Esophagus muscularis mucosa (tissue), 4 donors: ENCODE measurements at regions not wholly inside any gene's neighbourhood (a gene's known extent, or its start where the extent isn't known, plus 50 kb on each side); places are given as distances from the start of the nearest gene placed in this dataset.

ENCODE experiments used
- DNase-seq: peaks from one replicate; pipeline ENCODE4 v3.0.0-alpha.2; 2017; ENCODE audit errors: extremely low spot score
- H3K27ac ChIP-seq, 4 donors: fragments of 200-600 bp; sonication (generic); replicated peaks in 1 of 4; 1 replicate in 3 of 4; 2 replicates in 1 of 4; pipeline ENCODE4 v1.5.1; 2016 to 2019; ENCODE audit warnings: mild to moderate bottlenecking in 1 of 4
- H3K27me3 ChIP-seq, 4 donors: fragments of 200-600 bp; sonication (generic); one replicate each; pipeline versions ENCODE4 v1.5.1 to v1.6.0; 2016 to 2019
- H3K36me3 ChIP-seq, 4 donors: fragments of 200-600 bp; sonication (generic); one replicate each; pipeline ENCODE4 v1.5.1; 2016 to 2019
- H3K4me1 ChIP-seq, 4 donors: fragments of 200-600 bp; sonication (generic); one replicate each; pipeline ENCODE4 v1.5.1; 2016 to 2019
- H3K4me3 ChIP-seq, 4 donors: fragments of 200-600 bp; sonication (generic); 1 replicate in 2 of 4; 2 replicates in 2 of 4; pipeline ENCODE4 v1.5.1; 2016 to 2019; ENCODE audit warnings: mild to moderate bottlenecking in 4 of 4, moderate library complexity in 1 of 4
- H3K9me3 ChIP-seq, 4 donors: fragments of 200-600 bp; sonication (generic); 1 replicate in 3 of 4; 2 replicates in 1 of 4; pipeline ENCODE4 v1.5.1; 2016 to 2019
- EP300 ChIP-seq: sonication (generic); formaldehyde crosslinking; IDR thresholded peaks from one replicate; pipeline ENCODE4 v1.6.1; 2017; ENCODE audit warnings: antibody characterized with exemption
- POLR2A ChIP-seq: fragments of 450-650 bp; IDR thresholded peaks from one replicate; pipeline ENCODE4 v1.6.1; 2017; ENCODE audit warnings: antibody characterized with exemption, moderate library complexity, mild to moderate bottlenecking, low read depth
- POLR2AphosphoS5 ChIP-seq, 2 donors: sonication (generic); formaldehyde crosslinking; IDR thresholded peaks; one replicate each; pipeline ENCODE4 v1.6.1; 2017; ENCODE audit warnings: antibody characterized with exemption in 2 of 2
- WGBS: methylation state at CpG from one replicate; pipeline ENCODE4 v1.1.5; 2018; 5-methylcytosine and 5-hydroxymethylcytosine counted together
- intact Hi-C: fragments of 100-400 bp; cut with DNase I; formaldehyde crosslinking; loops from one replicate; pipeline ENCODE4 v1.15.1; 2023
- TF ChIP-seq, protein P1 (sequence below), 3 experiments: fragments of 200-600 bp in 2 of 3; fragments of 450-650 bp in 1 of 3; sonication (generic) in 2 of 3; IDR thresholded peaks; one replicate each; pipeline ENCODE4 v1.5.1; 2017 to 2019; ENCODE audit warnings: antibody characterized with exemption in 3 of 3, mild to moderate bottlenecking in 2 of 3, moderate library complexity in 1 of 3

DNA sequence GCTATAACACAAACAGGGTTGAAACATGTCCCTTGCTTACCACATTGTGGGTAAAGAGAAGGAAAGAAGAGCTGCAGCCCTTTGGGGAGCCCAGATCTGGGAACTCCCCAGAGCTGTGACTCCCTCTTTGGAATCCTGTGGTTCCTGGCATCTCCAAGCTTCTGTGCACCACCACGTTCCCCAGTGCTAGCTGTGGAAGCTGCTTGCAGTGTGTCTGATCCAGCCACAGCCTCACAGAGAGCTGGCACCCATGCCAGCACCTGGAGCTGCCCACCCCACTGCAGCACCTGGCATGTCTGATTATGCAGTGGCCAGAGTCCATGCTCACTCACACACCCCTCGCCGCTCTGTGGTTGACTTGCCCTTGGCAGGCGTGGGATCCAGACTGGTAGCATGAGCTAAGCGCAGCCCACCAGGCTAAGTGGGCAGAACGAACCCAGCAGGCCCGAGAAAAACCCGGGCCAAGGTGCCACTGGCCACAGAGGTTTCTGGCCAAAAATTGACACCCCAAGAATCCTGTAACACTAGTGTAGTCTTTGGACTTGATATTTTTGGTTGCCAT is 252.6 kb upstream of the KCNJ16 start:
- Histone ChIP-seq H3K9me3 (no peaks in the 10 kb centered on the region), H3K36me3 (no peaks in the 10 kb centered on the region), H3K4me3 (no peak overlapping the region), H3K27me3 (no peaks in the 10 kb centered on the region), H3K27ac (no peak overlapping the region), H3K4me1 (no peaks in the 10 kb centered on the region)
- WGBS, result 99% methylated on average over 8 of the region's 8 CpGs
- no peak for DNase-seq
- intact Hi-C loops, result no loop called here
- TF ChIP-seq, protein P1, sequence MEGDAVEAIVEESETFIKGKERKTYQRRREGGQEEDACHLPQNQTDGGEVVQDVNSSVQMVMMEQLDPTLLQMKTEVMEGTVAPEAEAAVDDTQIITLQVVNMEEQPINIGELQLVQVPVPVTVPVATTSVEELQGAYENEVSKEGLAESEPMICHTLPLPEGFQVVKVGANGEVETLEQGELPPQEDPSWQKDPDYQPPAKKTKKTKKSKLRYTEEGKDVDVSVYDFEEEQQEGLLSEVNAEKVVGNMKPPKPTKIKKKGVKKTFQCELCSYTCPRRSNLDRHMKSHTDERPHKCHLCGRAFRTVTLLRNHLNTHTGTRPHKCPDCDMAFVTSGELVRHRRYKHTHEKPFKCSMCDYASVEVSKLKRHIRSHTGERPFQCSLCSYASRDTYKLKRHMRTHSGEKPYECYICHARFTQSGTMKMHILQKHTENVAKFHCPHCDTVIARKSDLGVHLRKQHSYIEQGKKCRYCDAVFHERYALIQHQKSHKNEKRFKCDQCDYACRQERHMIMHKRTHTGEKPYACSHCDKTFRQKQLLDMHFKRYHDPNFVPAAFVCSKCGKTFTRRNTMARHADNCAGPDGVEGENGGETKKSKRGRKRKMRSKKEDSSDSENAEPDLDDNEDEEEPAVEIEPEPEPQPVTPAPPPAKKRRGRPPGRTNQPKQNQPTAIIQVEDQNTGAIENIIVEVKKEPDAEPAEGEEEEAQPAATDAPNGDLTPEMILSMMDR (IDR thresholded peaks at IDR 0.05), result no peak
- TF ChIP-seq POLR2AphosphoS5 (IDR thresholded peaks at IDR 0.05) (no peak), EP300 (no peak), POLR2A (no peak)

DNA sequence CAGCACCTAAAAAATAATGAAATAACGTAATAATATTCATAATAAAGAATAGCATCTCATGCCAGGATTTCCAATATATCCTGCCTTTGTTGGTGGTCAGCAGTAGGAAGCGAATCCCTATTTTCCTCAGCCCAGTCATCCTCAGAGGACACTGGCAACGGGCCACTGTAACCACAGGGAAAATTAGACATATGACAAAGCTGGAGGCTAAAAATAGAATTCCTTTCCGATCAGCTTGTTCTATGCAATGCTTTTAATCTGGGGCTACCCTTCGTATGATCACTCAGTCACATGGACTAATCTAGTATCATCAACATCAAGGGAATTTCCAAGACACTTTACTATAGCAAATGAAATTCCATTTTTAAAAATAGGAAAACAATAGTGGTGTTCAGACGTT is 246.9 kb upstream of the KCNJ16 start:
- Histone ChIP-seq H3K27me3 (no peaks in the 10 kb centered on the region), H3K9me3 (no peaks in the 10 kb centered on the region), H3K36me3 (no peaks in the 10 kb centered on the region), H3K4me3 (no peak overlapping the region), H3K27ac (no peak overlapping the region), H3K4me1 (peaks cover 0 to 10% (median 8%) of the 10 kb centered on the region in 4 donors)
- WGBS, result 35% methylated on average over 6 of the region's 6 CpGs
- no peak for DNase-seq
- intact Hi-C loops, result no loop called here
- TF ChIP-seq, protein P1 (IDR thresholded peaks at IDR 0.05), result no peak
- TF ChIP-seq POLR2A, result no peak
- TF ChIP-seq POLR2AphosphoS5 (IDR thresholded peaks at IDR 0.05), result no peak
- TF ChIP-seq EP300, result no peak

DNA sequence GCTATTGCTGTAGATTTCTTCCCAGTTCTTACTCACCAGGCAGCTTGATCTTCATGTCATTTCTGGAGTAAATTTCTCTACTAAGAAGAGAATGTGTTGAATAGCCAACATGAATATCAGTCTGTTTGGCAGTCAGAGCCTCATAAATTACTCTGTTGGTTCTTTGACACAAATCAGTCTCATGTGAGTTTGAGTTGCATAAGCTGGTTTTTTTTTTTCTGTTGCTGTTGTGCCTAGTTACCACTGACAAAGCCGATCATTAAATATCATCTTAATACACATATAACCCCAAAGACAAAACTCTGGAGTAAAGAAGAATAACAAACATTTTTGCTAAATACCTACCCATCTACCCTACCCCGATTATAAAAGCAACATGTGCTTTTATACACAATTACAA is 240.5 kb upstream of the KCNJ16 start:
- H3K9me3 ChIP-seq, result peaks cover 0 to 12% (median 9%) of the 10 kb centered on the region in 4 donors
- H3K4me1 ChIP-seq, result no peaks in the 10 kb centered on the region
- intact Hi-C loops, result no loop called here
- no peak for DNase-seq
- no peaks in the 10 kb centered on the region for H3K27me3 ChIP-seq
- H3K36me3 ChIP-seq, result no peaks in the 10 kb centered on the region
- no peak overlapping the region for H3K4me3 ChIP-seq
- TF ChIP-seq POLR2AphosphoS5 (IDR thresholded peaks at IDR 0.05), result no peak
- no peak for TF ChIP-seq EP300
- TF ChIP-seq, protein P1 (IDR thresholded peaks at IDR 0.05), result no peak
- TF ChIP-seq POLR2A, result no peak
- 79% methylated on average over 2 of the region's 2 CpGs for WGBS
- no peak overlapping the region for H3K27ac ChIP-seq

DNA sequence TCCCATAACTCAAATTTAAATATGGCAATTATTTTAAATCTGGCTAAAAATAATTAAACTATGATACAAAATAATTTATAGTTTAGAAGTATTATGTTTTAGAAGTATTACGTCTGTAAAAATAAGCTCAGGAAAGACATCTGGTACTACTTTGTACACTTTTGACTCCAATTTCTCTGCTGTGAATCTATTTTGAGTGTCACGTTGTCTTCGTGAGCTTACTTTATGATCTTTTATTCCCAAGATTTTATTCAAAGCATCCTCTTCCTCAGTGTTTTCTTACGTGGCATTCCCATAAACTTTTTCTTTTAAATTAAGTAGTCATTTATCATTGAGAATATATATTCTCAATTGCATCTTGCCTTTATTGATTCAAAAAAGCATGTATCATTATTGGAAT is 223.3 kb upstream of the KCNJ16 start:
- peaks cover 0 to 9% (median 5%) of the 10 kb centered on the region in 4 donors for H3K4me1 ChIP-seq
- no peak for DNase-seq
- H3K36me3 ChIP-seq, result no peaks in the 10 kb centered on the region
- intact Hi-C loops, result no loop called here
- TF ChIP-seq POLR2A, result no peak
- TF ChIP-seq, protein P1 (IDR thresholded peaks at IDR 0.05), result no peak
- no peak for TF ChIP-seq POLR2AphosphoS5 (IDR thresholded peaks at IDR 0.05)
- TF ChIP-seq EP300, result no peak
- H3K27ac ChIP-seq, result no peak overlapping the region
- no peak overlapping the region for H3K4me3 ChIP-seq
- H3K27me3 ChIP-seq, result no peaks in the 10 kb centered on the region
- WGBS, result 82% methylated on average over 4 of the region's 4 CpGs
- no peaks in the 10 kb centered on the region for H3K9me3 ChIP-seq

DNA sequence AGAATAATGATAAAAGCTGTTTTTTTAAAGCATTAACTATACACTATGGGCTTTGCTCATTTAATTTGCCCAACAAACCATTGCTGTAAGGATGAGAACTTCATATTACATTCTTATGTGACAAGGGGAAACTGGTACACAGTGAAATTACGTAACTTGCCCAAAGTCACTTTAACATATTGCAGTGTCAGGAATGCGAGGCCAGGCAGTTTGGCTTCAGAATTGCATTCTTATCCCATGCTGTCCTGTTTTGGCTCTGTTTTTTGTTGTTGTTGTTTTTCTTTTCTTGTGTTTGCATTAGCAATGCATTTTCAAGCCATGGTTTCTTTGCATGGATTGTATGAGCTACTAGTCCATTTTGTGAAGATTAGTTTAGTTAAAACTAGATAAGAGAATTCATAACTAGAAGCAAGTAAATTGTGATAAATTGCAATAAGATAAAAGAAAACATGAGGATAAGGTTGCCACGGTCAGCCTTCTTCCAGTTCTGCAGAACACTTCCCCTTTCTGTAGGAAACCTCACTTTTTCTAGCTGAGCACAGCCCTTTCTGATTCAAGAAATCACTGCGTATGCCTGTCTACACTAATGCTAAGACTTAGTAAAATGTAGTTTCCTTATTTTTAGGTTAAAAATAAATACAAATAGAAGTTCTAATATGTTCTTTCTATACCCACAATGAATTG is 221.3 kb upstream of the KCNJ16 start:
- Histone ChIP-seq H3K36me3 (no peaks in the 10 kb centered on the region), H3K9me3 (peaks cover 0 to 13% (median 3%) of the 10 kb centered on the region in 4 donors), H3K27ac (no peak overlapping the region), H3K4me3 (no peak overlapping the region), H3K4me1 (peaks cover 0 to 9% (median 5%) of the 10 kb centered on the region in 4 donors), H3K27me3 (no peaks in the 10 kb centered on the region)
- TF ChIP-seq POLR2AphosphoS5 (IDR thresholded peaks at IDR 0.05), result no peak
- TF ChIP-seq EP300, result no peak
- TF ChIP-seq, protein P1 (IDR thresholded peaks at IDR 0.05), result no peak
- no peak for TF ChIP-seq POLR2A
- 60% methylated on average over 4 of the region's 4 CpGs for WGBS
- intact Hi-C loops, result no loop called here
- no peak for DNase-seq
